ENCODE measurements at regions not wholly inside any gene's neighbourhood (a gene's known extent, or its start where the extent isn't known, plus 50 kb on each side); places are given as distances from the start of the nearest gene placed in this dataset.

- WGBS, 2 donors, result 80 to 84% methylated on average over 8 of the region's 8 CpGs
- H3K9me3 ChIP-seq, result no peaks in the 10 kb centered on the region
- TF ChIP-seq CTCF (IDR thresholded peaks at IDR 0.05), result no peak
- no peak for TF ChIP-seq POLR2AphosphoS5 (IDR thresholded peaks at IDR 0.05)
- no peak for TF ChIP-seq EP300 (IDR thresholded peaks at IDR 0.05)
- no peak for TF ChIP-seq POLR2A (IDR thresholded peaks at IDR 0.05)
- ATAC-seq (ENCODE audit: low FRiP score in 2 of 2) (no peak), DNase-seq (no peak)
- no peaks in the 10 kb centered on the region for H3K27me3 ChIP-seq
- H3K36me3 ChIP-seq, result no peaks in the 10 kb centered on the region
- H3K27ac ChIP-seq, result no peak overlapping the region
- H3K4me3 ChIP-seq, result no peak overlapping the region
- no peaks in the 10 kb centered on the region for H3K4me1 ChIP-seq
These were observed 728.5 kb upstream of the ADAMTS16 start for GRCh38 chr5:4411664-4412063.

GRCh38 chr5:4413996-4414395 is 726.1 kb upstream of the ADAMTS16 start:
- TF ChIP-seq POLR2A (IDR thresholded peaks at IDR 0.05), result no peak
- no peak for TF ChIP-seq POLR2AphosphoS5 (IDR thresholded peaks at IDR 0.05)
- no peak overlapping the region for H3K4me3 ChIP-seq
- H3K27me3 ChIP-seq, result no peaks in the 10 kb centered on the region

GRCh38 chr5:4418084-4418483 is 722.0 kb upstream of the ADAMTS16 start:
- ATAC-seq (ENCODE audit: low FRiP score in 2 of 2) (no peak), DNase-seq (no peak)
- 30 to 42% methylated on average over 2 of the region's 2 CpGs for WGBS, 2 donors
- Histone ChIP-seq H3K27me3 (no peaks in the 10 kb centered on the region), H3K36me3 (no peaks in the 10 kb centered on the region), H3K27ac (no peak overlapping the region), H3K9me3 (no peaks in the 10 kb centered on the region), H3K4me3 (no peak overlapping the region), H3K4me1 (no peaks in the 10 kb centered on the region)
- TF ChIP-seq POLR2A (IDR thresholded peaks at IDR 0.05), result no peak
- no peak for TF ChIP-seq POLR2AphosphoS5 (IDR thresholded peaks at IDR 0.05)
- no peak for TF ChIP-seq CTCF (IDR thresholded peaks at IDR 0.05)
- no peak for TF ChIP-seq EP300 (IDR thresholded peaks at IDR 0.05)

More at GRCh38 chr5:4413996-4414395, 726.1 kb upstream of the ADAMTS16 start:
- no peak overlapping the region for H3K27ac ChIP-seq
- DNase-seq, result no peak
- H3K9me3 ChIP-seq, result no peaks in the 10 kb centered on the region
- no peaks in the 10 kb centered on the region for H3K4me1 ChIP-seq
- 60 to 61% methylated on average over 8 of the region's 8 CpGs for WGBS, 2 donors
- ATAC-seq (ENCODE audit: low FRiP score in 2 of 2), result no peak
- no peaks in the 10 kb centered on the region for H3K36me3 ChIP-seq

GRCh38 chr5:4419281-4419680 is 720.8 kb upstream of the ADAMTS16 start:
- Histone ChIP-seq H3K4me1 (no peaks in the 10 kb centered on the region), H3K4me3 (no peak overlapping the region), H3K36me3 (no peaks in the 10 kb centered on the region), H3K27me3 (no peaks in the 10 kb centered on the region), H3K27ac (no peak overlapping the region), H3K9me3 (no peaks in the 10 kb centered on the region)
- no peak for DNase-seq
- TF ChIP-seq POLR2AphosphoS5 (IDR thresholded peaks at IDR 0.05), result no peak
- no peak for TF ChIP-seq CTCF (IDR thresholded peaks at IDR 0.05)
- TF ChIP-seq EP300 (IDR thresholded peaks at IDR 0.05), result no peak
- no peak for TF ChIP-seq POLR2A (IDR thresholded peaks at IDR 0.05)
- WGBS, 2 donors, result 76 to 77% methylated on average over 8 of the region's 8 CpGs
- no peak for ATAC-seq (ENCODE audit: low FRiP score in 2 of 2)

GRCh38 chr5:4420177-4420576 is 720.0 kb upstream of the ADAMTS16 start:
- DNase-seq (no peak), ATAC-seq (ENCODE audit: low FRiP score in 2 of 2) (no peak)
- TF ChIP-seq EP300 (IDR thresholded peaks at IDR 0.05) (no peak), POLR2AphosphoS5 (IDR thresholded peaks at IDR 0.05) (no peak)
- H3K27me3 ChIP-seq, result no peaks in the 10 kb centered on the region
- 87 to 91% methylated on average over 3 of the region's 3 CpGs for WGBS, 2 donors
- H3K4me3 ChIP-seq, result no peak overlapping the region
- H3K9me3 ChIP-seq, result no peaks in the 10 kb centered on the region
- H3K4me1 ChIP-seq, result no peaks in the 10 kb centered on the region
- H3K36me3 ChIP-seq, result no peaks in the 10 kb centered on the region
- H3K27ac ChIP-seq, result no peak overlapping the region

- H3K27me3 ChIP-seq, result no peaks in the 10 kb centered on the region
- TF ChIP-seq EP300 (IDR thresholded peaks at IDR 0.05) (no peak), POLR2A (IDR thresholded peaks at IDR 0.05) (no peak), CTCF (IDR thresholded peaks at IDR 0.05) (no peak), POLR2AphosphoS5 (IDR thresholded peaks at IDR 0.05) (no peak)
- WGBS, 2 donors, result 81 to 96% methylated on average over 5 to 6 of the region's 6 CpGs
- no peaks in the 10 kb centered on the region for H3K4me1 ChIP-seq
- DNase-seq, result no peak
- H3K4me3 ChIP-seq, result no peak overlapping the region
- no peak for ATAC-seq (ENCODE audit: low FRiP score in 2 of 2)
- H3K27ac ChIP-seq, result no peak overlapping the region
- no peaks in the 10 kb centered on the region for H3K36me3 ChIP-seq
- H3K9me3 ChIP-seq, result no peaks in the 10 kb centered on the region
These were observed 719.4 kb upstream of the ADAMTS16 start for GRCh38 chr5:4420681-4421080.
